Gastroesophageal sphincter (tissue), 4 donors: ENCODE measurements at regions not wholly inside any gene's neighbourhood (a gene's known extent, or its start where the extent isn't known, plus 50 kb on each side); places are given as distances from the start of the nearest gene placed in this dataset.

Experiments used
- ATAC-seq: fragments of 150-250 bp; one replicate; pipeline ENCODE4 v1.9.1; 2016; ENCODE audit warnings: mild to moderate bottlenecking, moderate library complexity
- H3K27ac ChIP-seq, 4 donors: fragments of 200-600 bp; sonication (generic) in 3 of 4; 1 replicate in 3 of 4; 2 replicates in 1 of 4; pipeline ENCODE4 v1.5.1; 2016 to 2019
- H3K27me3 ChIP-seq: fragments of 200-600 bp; sonication (generic); one replicate; pipeline ENCODE4 v1.5.1; 2019
- H3K36me3 ChIP-seq, 2 donors: fragments of 200-600 bp; sonication (generic); one replicate each; pipeline ENCODE4 v1.5.1; 2019; ENCODE audit warnings: control low read depth in 1 of 2
- H3K4me1 ChIP-seq, 3 donors: fragments of 200-600 bp; sonication (generic); 1 replicate in 2 of 3; 2 replicates in 1 of 3; pipeline ENCODE4 v1.5.1; 2016 to 2019; ENCODE audit warnings: control low read depth in 2 of 3
- H3K4me3 ChIP-seq, 2 donors: fragments of 200-600 bp; sonication (generic); one replicate each; pipeline ENCODE4 v1.5.1; 2019; ENCODE audit warnings: mild to moderate bottlenecking in 1 of 2, moderate library complexity in 1 of 2
- H3K9me3 ChIP-seq, 3 donors: fragments of 200-600 bp; sonication (generic); one replicate each; pipeline ENCODE4 v1.5.1; 2017 to 2019; ENCODE audit warnings: control low read depth in 2 of 3
- EP300 ChIP-seq: sonication (generic); formaldehyde crosslinking; IDR thresholded peaks from one replicate; pipeline ENCODE4 v1.6.1; 2017; ENCODE audit warnings: antibody characterized with exemption, mild to moderate bottlenecking
- POLR2A ChIP-seq, 2 donors: fragments of 450-650 bp; IDR thresholded peaks; one replicate each; pipeline ENCODE4 v1.6.1; 2017; ENCODE audit warnings: antibody characterized with exemption in 2 of 2, mild to moderate bottlenecking in 2 of 2, moderate library complexity in 1 of 2
- POLR2AphosphoS5 ChIP-seq: sonication (generic); formaldehyde crosslinking; IDR thresholded peaks from one replicate; pipeline ENCODE4 v1.6.1; 2017; ENCODE audit warnings: antibody characterized with exemption
- WGBS, 2 donors: methylation state at CpG; one replicate each; pipeline ENCODE4 v1.1.5; 2018; ENCODE audit warnings: low coverage in 1 of 2; 5-methylcytosine and 5-hydroxymethylcytosine counted together
- TF ChIP-seq, protein P1 (sequence below), 4 experiments: fragments of 200-600 bp in 2 of 4; fragments of 450-650 bp in 2 of 4; sonication (generic) in 1 of 4; IDR thresholded peaks; one replicate each; pipeline ENCODE4 v1.5.1; 2017 to 2019; ENCODE audit warnings: antibody characterized with exemption in 4 of 4, mild to moderate bottlenecking in 2 of 4, moderate library complexity in 2 of 4

DNA sequence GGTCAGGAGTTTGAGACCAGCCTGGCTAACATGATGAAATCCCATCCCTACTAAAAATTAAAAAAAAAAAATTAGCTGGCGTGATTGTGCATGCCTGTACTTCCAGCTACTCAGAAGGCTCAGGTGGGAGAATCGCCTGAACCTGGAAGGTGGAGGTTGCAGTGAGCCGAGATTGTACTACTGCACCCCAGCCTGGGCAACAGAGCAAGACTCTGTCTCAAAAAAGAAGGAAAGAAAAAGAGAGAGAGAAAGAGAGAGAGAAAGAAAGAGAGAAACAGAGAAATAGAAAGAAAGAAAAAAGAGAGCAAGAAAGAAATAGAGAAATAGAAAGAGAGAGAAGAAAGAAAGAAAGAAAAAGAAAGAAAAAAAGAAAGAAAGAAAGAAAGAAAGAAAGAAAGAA, 292.8 kb upstream of the KLF6 start:
- H3K9me3 ChIP-seq, result no peaks in the 10 kb centered on the region
- no peak for ATAC-seq
- H3K4me3 ChIP-seq, result no peak overlapping the region
- H3K27me3 ChIP-seq, result no peaks in the 10 kb centered on the region
- WGBS, 2 donors, result 85 to 93% methylated on average over 3 of the region's 3 CpGs
- no peaks in the 10 kb centered on the region for H3K36me3 ChIP-seq
- TF ChIP-seq POLR2A (IDR thresholded peaks at IDR 0.05) (no peak), EP300 (no peak), POLR2AphosphoS5 (no peak)
- TF ChIP-seq, protein P1, sequence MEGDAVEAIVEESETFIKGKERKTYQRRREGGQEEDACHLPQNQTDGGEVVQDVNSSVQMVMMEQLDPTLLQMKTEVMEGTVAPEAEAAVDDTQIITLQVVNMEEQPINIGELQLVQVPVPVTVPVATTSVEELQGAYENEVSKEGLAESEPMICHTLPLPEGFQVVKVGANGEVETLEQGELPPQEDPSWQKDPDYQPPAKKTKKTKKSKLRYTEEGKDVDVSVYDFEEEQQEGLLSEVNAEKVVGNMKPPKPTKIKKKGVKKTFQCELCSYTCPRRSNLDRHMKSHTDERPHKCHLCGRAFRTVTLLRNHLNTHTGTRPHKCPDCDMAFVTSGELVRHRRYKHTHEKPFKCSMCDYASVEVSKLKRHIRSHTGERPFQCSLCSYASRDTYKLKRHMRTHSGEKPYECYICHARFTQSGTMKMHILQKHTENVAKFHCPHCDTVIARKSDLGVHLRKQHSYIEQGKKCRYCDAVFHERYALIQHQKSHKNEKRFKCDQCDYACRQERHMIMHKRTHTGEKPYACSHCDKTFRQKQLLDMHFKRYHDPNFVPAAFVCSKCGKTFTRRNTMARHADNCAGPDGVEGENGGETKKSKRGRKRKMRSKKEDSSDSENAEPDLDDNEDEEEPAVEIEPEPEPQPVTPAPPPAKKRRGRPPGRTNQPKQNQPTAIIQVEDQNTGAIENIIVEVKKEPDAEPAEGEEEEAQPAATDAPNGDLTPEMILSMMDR (IDR thresholded peaks at IDR 0.05), result no peak
- peaks cover under 1 to 24% (median 3%) of the 10 kb centered on the region in 3 donors for H3K4me1 ChIP-seq
- H3K27ac ChIP-seq, result no peak overlapping the region

DNA sequence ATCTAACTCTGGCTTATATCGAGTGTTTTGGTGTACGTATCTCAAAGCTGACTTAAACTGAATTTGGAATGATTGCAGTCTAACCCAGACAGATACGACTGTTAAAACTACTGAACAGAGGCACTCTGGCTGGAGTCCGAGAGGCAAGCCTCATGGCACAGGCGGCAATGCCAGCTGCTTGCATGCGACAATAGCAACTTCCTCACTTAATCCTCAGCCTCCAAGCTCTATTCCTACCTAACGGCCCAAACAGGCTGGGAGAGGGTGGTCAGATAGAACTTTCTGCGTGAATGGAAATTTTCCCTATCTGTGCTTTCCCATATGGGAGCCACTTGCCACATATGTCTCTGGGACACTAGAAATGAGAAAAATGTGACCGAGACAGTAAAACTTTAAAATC, 292.0 kb upstream of the KLF6 start:
- H3K4me1 ChIP-seq, result peaks cover 0 to 19% (median 3%) of the 10 kb centered on the region in 3 donors
- no peak overlapping the region for H3K4me3 ChIP-seq
- no peaks in the 10 kb centered on the region for H3K36me3 ChIP-seq
- ATAC-seq, result no peak
- WGBS, 2 donors, result 93 to 100% methylated on average over 3 to 8 of the region's 9 CpGs
- H3K27me3 ChIP-seq, result no peaks in the 10 kb centered on the region
- H3K27ac ChIP-seq, result no peak overlapping the region
- TF ChIP-seq POLR2A (IDR thresholded peaks at IDR 0.05), result no peak
- no peaks in the 10 kb centered on the region for H3K9me3 ChIP-seq

DNA sequence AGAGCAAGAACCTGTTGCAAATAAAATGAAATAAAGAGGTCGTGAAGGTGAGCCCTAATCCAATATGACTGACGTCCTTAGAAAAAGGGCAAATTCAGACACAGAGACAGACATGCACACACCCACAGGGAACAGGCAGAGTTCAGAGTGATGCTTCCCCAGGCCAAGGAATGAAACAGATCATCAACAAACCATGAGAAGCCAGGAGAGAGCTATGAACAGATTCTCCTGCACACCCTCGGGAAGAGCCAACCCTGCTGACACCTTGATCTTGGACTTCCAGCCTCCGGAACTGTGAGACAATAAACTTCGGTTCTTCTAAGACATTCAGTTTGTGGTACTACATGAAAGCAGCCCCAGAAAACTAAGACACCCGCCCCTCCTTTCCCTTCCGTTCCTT, 290.4 kb upstream of the KLF6 start:
- no peaks in the 10 kb centered on the region for H3K27me3 ChIP-seq
- peaks cover 0 to 14% (median 3%) of the 10 kb centered on the region in 3 donors for H3K4me1 ChIP-seq
- H3K9me3 ChIP-seq, result no peaks in the 10 kb centered on the region
- H3K4me3 ChIP-seq, result no peak overlapping the region
- 88 to 92% methylated on average over 3 to 7 of the region's 7 CpGs for WGBS, 2 donors
- H3K36me3 ChIP-seq, result no peaks in the 10 kb centered on the region
- ATAC-seq, result no peak
- H3K27ac ChIP-seq, result no peak overlapping the region
- TF ChIP-seq EP300 (no peak), POLR2A (IDR thresholded peaks at IDR 0.05) (no peak), POLR2AphosphoS5 (no peak)
- TF ChIP-seq, protein P1 (IDR thresholded peaks at IDR 0.05), result no peak

DNA sequence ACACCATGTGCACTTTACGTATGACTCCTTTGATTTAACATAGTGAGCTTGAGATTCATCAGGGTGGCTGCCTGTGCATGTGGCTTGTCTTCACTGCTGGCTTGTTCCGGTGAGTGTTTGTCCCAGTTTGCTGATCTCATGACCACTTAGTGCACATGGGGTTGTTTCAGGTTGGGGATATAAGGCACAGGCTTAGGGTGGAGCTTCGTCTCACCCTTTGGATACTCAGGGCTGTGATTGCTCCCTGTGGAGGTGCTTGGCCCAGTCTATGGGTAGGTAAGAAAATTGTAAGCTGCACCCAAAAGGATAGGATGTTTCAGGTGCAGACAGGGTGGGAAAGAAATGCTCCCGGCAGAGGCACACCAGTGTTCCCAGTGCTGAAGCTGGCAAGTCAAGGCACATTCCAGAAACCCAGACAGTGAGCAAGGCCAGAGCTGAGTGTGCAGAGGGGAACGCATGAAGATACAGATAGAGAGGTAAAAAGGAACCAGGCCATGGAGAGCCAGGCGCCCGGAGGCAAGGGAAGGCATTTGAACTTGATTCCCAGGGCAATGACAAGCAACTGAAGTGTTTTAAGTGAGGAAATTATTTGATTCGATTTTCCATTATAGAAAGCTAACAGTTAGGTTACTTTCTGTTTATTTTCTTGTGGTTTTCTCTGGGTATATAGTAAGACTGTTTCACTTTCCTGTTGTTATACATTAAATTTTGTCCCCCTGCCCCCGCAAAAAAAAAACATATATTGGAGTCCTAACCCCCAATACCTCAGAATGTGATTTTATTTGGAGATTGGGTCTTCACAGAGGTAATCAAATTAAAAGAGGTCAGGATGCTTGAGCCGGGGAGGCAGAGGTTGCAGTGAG, 289.8 kb upstream of the KLF6 start:
- TF ChIP-seq POLR2A (IDR thresholded peaks at IDR 0.05) (no peak), EP300 (no peak), POLR2AphosphoS5 (no peak)
- TF ChIP-seq, protein P1 (IDR thresholded peaks at IDR 0.05), result no peak
- no peaks in the 10 kb centered on the region for H3K36me3 ChIP-seq
- H3K9me3 ChIP-seq, result no peaks in the 10 kb centered on the region
- no peak for ATAC-seq
- 68 to 100% methylated on average over 3 to 8 of the region's 10 CpGs for WGBS, 2 donors
- H3K4me1 ChIP-seq, result peaks cover 0 to 14% (median 3%) of the 10 kb centered on the region in 3 donors
- H3K27ac ChIP-seq, result peak overlapping the region in 2 of 4 donors; percentile 35 to 36
- H3K27me3 ChIP-seq, result no peaks in the 10 kb centered on the region
- H3K4me3 ChIP-seq, result no peak overlapping the region

DNA sequence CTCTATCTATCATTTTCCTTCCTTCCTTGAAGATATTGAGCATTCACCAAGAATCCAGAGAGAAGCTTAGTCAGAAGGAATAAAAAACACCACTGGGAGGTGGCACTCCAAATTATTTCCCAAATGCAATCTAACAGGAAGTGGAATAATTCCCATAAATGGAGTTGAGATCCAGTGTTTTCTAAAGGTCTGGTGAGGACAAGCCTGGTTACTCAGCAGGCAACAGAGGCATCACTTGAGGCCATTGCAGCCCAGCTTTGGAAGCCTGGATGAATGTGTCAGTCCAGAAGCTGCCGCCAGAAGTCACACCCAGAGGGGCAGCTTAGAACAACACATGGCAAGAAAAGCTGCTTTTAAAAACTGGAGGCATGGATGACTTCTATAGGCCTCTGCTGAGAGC, 288.9 kb upstream of the KLF6 start:
- peaks cover 0 to 18% (median 3%) of the 10 kb centered on the region in 3 donors for H3K4me1 ChIP-seq
- no peak overlapping the region for H3K4me3 ChIP-seq
- 60 to 83% methylated on average over 1 of the region's 1 CpG for WGBS, 2 donors
- peak; percentile 71 for ATAC-seq
- no peaks in the 10 kb centered on the region for H3K27me3 ChIP-seq
- no peaks in the 10 kb centered on the region for H3K9me3 ChIP-seq
- peak overlapping the region in 2 of 4 donors; percentile 35 to 36 for H3K27ac ChIP-seq
- H3K36me3 ChIP-seq, result no peaks in the 10 kb centered on the region
- TF ChIP-seq EP300 (no peak), POLR2A (IDR thresholded peaks at IDR 0.05) (no peak), POLR2AphosphoS5 (peak; percentile 58)
- TF ChIP-seq, protein P1 (IDR thresholded peaks at IDR 0.05), result peak in 1 of 4 experiments; percentile 9
